Kidney epithelial cell (primary cell): ENCODE measurements at regions not wholly inside any gene's neighbourhood (a gene's known extent, or its start where the extent isn't known, plus 50 kb on each side); places are given as distances from the start of the nearest gene placed in this dataset.
"Not testable (repeated sequence)": the region's sequence is repeated elsewhere in the genome, so short reads cannot be mapped to it uniquely, and the experiment has no call there.

Source experiments
- DNase-seq: peaks from one replicate; pipeline ENCODE4 v3.0.0-alpha.2; 2010; ENCODE audit warnings: low read depth
- H3K27me3 ChIP-seq: 2 replicates; pipeline ENCODE4 v1.6.0; 2011; ENCODE audit warnings: low read length; ENCODE audit not compliant: control insufficient read depth, insufficient read depth
- H3K36me3 ChIP-seq: 2 replicates; pipeline ENCODE4 v1.5.1; 2011; ENCODE audit warnings: low read length; ENCODE audit not compliant: control insufficient read depth, insufficient read depth
- H3K4me3 ChIP-seq: 2 replicates; pipeline ENCODE4 v1.5.1; 2011; ENCODE audit warnings: low read depth, mild to moderate bottlenecking, control low read depth, low read length
- TF ChIP-seq, protein P1 (sequence below): IDR thresholded peaks from 2 replicates; pipeline ENCODE4 v1.5.1; 2011; ENCODE audit warnings: mild to moderate bottlenecking, moderate library complexity, low read length, control low read depth, inconsistent platforms; ENCODE audit not compliant: insufficient read depth, poor library complexity, severe bottlenecking

- Histone ChIP-seq H3K27me3 (no peaks in the 10 kb centered on the region), H3K4me3 (no peak overlapping the region), H3K36me3 (no peaks in the 10 kb centered on the region)
- no peak for DNase-seq
- TF ChIP-seq, protein P1, sequence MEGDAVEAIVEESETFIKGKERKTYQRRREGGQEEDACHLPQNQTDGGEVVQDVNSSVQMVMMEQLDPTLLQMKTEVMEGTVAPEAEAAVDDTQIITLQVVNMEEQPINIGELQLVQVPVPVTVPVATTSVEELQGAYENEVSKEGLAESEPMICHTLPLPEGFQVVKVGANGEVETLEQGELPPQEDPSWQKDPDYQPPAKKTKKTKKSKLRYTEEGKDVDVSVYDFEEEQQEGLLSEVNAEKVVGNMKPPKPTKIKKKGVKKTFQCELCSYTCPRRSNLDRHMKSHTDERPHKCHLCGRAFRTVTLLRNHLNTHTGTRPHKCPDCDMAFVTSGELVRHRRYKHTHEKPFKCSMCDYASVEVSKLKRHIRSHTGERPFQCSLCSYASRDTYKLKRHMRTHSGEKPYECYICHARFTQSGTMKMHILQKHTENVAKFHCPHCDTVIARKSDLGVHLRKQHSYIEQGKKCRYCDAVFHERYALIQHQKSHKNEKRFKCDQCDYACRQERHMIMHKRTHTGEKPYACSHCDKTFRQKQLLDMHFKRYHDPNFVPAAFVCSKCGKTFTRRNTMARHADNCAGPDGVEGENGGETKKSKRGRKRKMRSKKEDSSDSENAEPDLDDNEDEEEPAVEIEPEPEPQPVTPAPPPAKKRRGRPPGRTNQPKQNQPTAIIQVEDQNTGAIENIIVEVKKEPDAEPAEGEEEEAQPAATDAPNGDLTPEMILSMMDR: no peak
These were observed 1265.0 kb downstream of the NXPH1 start for GRCh38 chr7:9698375-9698774.

DNA sequence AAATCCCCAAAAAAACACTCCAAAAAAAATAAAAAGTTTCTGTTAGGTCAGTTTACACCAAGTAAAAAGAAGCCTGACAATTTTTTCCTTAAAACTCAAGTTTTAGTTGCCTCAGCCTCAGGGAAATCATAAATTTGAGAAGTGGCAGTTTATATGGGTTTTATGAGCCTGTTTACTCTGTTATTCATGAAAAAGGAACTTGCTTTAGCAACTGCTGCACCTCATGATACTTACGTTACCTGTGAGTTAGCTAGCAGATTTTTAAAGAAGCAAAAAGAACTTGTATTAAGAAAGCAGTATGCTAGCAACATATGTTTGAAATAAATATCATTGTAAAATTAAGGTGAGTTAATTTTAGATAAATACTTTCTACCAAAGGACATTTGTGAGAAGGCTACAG lies 1264.5 kb upstream of the PHF14 start:
- H3K4me3 ChIP-seq: no peak overlapping the region
- H3K36me3 ChIP-seq: no peaks in the 10 kb centered on the region
- DNase-seq: no peak
- no peaks in the 10 kb centered on the region for H3K27me3 ChIP-seq
- TF ChIP-seq, protein P1: no peak

DNA sequence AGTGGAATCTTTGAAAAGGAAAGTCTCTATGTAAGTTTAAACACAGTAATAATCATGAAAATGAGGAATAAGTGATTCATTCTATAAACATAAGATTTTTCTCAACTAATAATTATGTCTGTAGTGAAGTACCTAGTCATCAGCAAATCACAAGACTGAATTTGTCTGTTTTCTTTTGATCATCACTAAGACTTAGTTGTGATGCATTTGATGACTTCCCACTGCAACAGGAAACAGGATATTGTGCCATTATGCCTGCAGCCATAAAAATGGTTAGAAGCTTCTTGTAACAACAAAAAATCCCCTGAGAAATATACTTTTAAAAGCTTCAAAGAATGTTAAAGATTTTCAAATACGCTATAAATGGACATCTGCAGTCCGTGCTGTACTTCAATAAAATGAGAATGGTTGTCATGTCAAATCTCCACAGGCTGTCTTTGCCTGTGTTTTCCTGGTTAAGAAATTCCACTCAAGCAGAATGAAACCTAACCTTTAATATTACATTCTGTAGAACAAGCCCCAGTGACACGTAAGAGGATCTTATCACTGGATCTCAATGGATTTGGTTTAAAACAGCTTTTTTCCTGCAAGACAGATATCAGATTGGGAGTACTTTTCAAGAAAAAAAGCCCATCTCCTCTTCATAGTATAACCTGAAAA lies 1262.3 kb upstream of the PHF14 start:
- no peak overlapping the region for H3K4me3 ChIP-seq
- no peaks in the 10 kb centered on the region for H3K36me3 ChIP-seq
- TF ChIP-seq, protein P1: no peak
- no peaks in the 10 kb centered on the region for H3K27me3 ChIP-seq
- DNase-seq: no peak

DNA sequence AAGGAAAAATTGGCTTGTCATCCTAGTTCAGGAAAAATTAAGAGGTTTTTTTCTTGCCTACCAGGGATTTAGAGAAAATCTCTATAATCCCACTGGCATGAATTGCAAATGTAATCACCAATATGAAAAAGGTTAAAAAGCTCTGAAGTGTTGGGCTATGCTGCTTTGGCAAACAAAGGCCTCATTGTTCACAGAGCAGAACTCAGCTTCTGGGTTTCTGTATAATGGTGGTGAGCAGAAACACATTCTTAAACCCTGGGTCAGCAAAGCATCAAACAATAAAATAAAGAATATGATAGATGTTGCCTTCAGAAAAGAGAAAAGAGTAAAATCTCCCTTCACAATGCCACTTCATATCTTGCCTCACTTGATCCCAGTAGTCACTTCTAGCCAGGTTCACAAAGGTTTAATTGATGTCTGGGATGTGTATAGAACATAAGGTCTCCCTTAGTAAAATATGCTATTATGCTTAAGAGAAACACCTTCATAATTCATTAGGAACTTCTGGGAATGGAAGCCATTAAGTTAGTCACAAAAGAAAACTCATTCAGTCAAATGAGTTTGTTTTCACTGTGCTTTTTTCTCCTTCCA lies 1255.5 kb upstream of the PHF14 start:
- H3K36me3 ChIP-seq: no peaks in the 10 kb centered on the region
- H3K4me3 ChIP-seq: no peak overlapping the region
- TF ChIP-seq, protein P1: no peak
- H3K27me3 ChIP-seq: no peaks in the 10 kb centered on the region
- DNase-seq: no peak

GRCh38 chr7:9719303-9719702 lies 1254.4 kb upstream of the PHF14 start:
- TF ChIP-seq, protein P1: no peak
- Histone ChIP-seq H3K27me3 (no peaks in the 10 kb centered on the region), H3K4me3 (no peak overlapping the region), H3K36me3 (no peaks in the 10 kb centered on the region)
- peak; percentile 26 for DNase-seq

- Histone ChIP-seq H3K36me3 (no peaks in the 10 kb centered on the region), H3K27me3 (no peaks in the 10 kb centered on the region), H3K4me3 (no peak overlapping the region)
- no peak for DNase-seq
- TF ChIP-seq, protein P1: no peak
These were observed 1254.0 kb upstream of the PHF14 start for GRCh38 chr7:9719721-9720120.

GRCh38 chr7:9725940-9726663 lies 1247.6 kb upstream of the PHF14 start:
- H3K4me3 ChIP-seq, DNase-seq: not testable (repeated sequence)

DNA sequence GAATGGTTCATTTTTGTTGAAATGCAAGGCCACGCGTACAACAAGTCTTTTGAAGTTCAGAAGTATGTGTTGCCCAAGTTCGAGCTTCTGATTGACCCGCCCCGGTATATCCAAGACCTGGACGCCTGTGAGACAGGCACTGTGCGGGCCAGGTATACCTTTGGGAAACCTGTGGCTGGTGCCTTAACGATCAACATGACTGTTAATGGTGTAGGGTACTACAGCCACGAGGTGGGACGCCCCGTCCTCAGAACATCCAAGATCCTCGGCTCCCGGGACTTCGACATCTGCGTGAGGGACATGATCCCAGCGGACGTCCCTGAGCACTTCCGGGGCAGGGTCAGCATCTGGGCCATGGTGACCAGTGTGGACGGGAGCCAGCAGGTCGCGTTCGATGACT lies 1246.9 kb upstream of the PHF14 start:
- not testable (repeated sequence) for H3K4me3 ChIP-seq, H3K27me3 ChIP-seq, H3K36me3 ChIP-seq, DNase-seq

More at GRCh38 chr7:9725940-9726663, 1247.6 kb upstream of the PHF14 start:
- H3K27me3 ChIP-seq, H3K36me3 ChIP-seq: not testable (repeated sequence)
